Prostate gland (tissue), 2 donors: ENCODE measurements at regions not wholly inside any gene's neighbourhood (a gene's known extent, or its start where the extent isn't known, plus 50 kb on each side); places are given as distances from the start of the nearest gene placed in this dataset.

Experiments
- DNase-seq: peaks from one replicate; pipeline ENCODE4 v3.0.0-alpha.2; 2019; ENCODE audit warnings: low spot score
- H3K27ac ChIP-seq, 2 donors: fragments of 200-600 bp; sonication (generic); 2 replicates each; pipeline ENCODE4 v1.5.1; 2017 to 2019
- H3K27me3 ChIP-seq: fragments of 200-600 bp; sonication (generic); replicated peaks from 2 replicates; pipeline ENCODE4 v1.5.1; 2019; ENCODE audit not compliant: insufficient read depth
- H3K36me3 ChIP-seq, 2 donors: fragments of 200-600 bp; sonication (generic); 1 replicate in 1 of 2; 2 replicates in 1 of 2; pipeline versions ENCODE4 v1.5.1 to v1.8.1; 2017 to 2019
- H3K4me1 ChIP-seq: fragments of 200-600 bp; sonication (generic); replicated peaks from 2 replicates; pipeline ENCODE4 v1.5.1; 2019
- H3K4me3 ChIP-seq, 2 donors: fragments of 200-600 bp; sonication (generic); 2 replicates each; pipeline ENCODE4 v1.5.1; 2017 to 2019
- H3K9me3 ChIP-seq: fragments of 200-600 bp; sonication (generic); 2 replicates; pipeline ENCODE4 v1.5.1; 2017
- CTCF ChIP-seq, 4 experiments: fragments of 200-600 bp in 2 of 4; fragments of 450-650 bp in 2 of 4; sonication (generic) in 2 of 4; IDR thresholded peaks; 1 replicate in 3 of 4; 2 replicates in 1 of 4; pipeline ENCODE4 v1.5.1; 2016 to 2019; ENCODE audit warnings: antibody characterized with exemption in 4 of 4, mild to moderate bottlenecking in 2 of 4, moderate library complexity in 2 of 4
- POLR2A ChIP-seq: fragments of 450-650 bp; IDR thresholded peaks from one replicate; pipeline ENCODE4 v1.6.1; 2016; ENCODE audit warnings: antibody characterized with exemption, mild to moderate bottlenecking
- POLR2AphosphoS5 ChIP-seq: sonication (generic); formaldehyde crosslinking; IDR thresholded peaks from one replicate; pipeline ENCODE4 v1.6.1; 2017; ENCODE audit warnings: antibody characterized with exemption
- WGBS: methylation state at CpG from one replicate; pipeline ENCODE4 v1.1.5; 2018; 5-methylcytosine and 5-hydroxymethylcytosine counted together
- intact Hi-C: fragments of 100-400 bp; cut with DNase I; formaldehyde crosslinking; loops from one replicate; pipeline ENCODE4 v1.14.2; 2022

GRCh38 chr1:227420147-227420546, 101.9 kb upstream of the CDC42BPA start:
- WGBS, result 78% methylated on average over 5 of the region's 5 CpGs
- Histone ChIP-seq H3K36me3 (no peaks in the 10 kb centered on the region), H3K4me1 (no peaks in the 10 kb centered on the region), H3K27ac (no peak overlapping the region), H3K9me3 (no peaks in the 10 kb centered on the region), H3K4me3 (no peak overlapping the region), H3K27me3 (no peaks in the 10 kb centered on the region)
- intact Hi-C loops, result no loop called here
- DNase-seq, result no peak
- TF ChIP-seq CTCF (IDR thresholded peaks at IDR 0.05) (no peak), POLR2AphosphoS5 (no peak), POLR2A (no peak)

GRCh38 chr1:227417756-227418480, 99.6 kb upstream of the CDC42BPA start:
- Histone ChIP-seq H3K27ac (no peak overlapping the region), H3K27me3 (no peaks in the 10 kb centered on the region), H3K9me3 (no peaks in the 10 kb centered on the region), H3K4me1 (no peaks in the 10 kb centered on the region), H3K4me3 (no peak overlapping the region), H3K36me3 (no peaks in the 10 kb centered on the region)
- TF ChIP-seq CTCF (IDR thresholded peaks at IDR 0.05), result no peak
- no peak for TF ChIP-seq POLR2AphosphoS5
- no peak for TF ChIP-seq POLR2A
- no peak for DNase-seq
- intact Hi-C loops, result no loop called here
- WGBS, result 74% methylated on average over 2 of the region's 2 CpGs

- WGBS, result 85% methylated on average over 6 of the region's 6 CpGs
- DNase-seq, result no peak
- intact Hi-C loops, result no loop called here
- no peaks in the 10 kb centered on the region for H3K36me3 ChIP-seq
- H3K27me3 ChIP-seq, result no peaks in the 10 kb centered on the region
- TF ChIP-seq POLR2A (no peak), CTCF (IDR thresholded peaks at IDR 0.05) (no peak), POLR2AphosphoS5 (no peak)
- H3K4me3 ChIP-seq, result no peak overlapping the region
- H3K9me3 ChIP-seq, result no peaks in the 10 kb centered on the region
- no peaks in the 10 kb centered on the region for H3K4me1 ChIP-seq
- no peak overlapping the region for H3K27ac ChIP-seq
These were observed 98.0 kb upstream of the CDC42BPA start for GRCh38 chr1:227416156-227416830.

- H3K4me1 ChIP-seq, result no peaks in the 10 kb centered on the region
- no peak for DNase-seq
- 65% methylated on average over 8 of the region's 8 CpGs for WGBS
- intact Hi-C loops, result no loop called here
- no peak overlapping the region for H3K27ac ChIP-seq
- no peaks in the 10 kb centered on the region for H3K9me3 ChIP-seq
- TF ChIP-seq POLR2A, result no peak
- no peak for TF ChIP-seq POLR2AphosphoS5
- no peak for TF ChIP-seq CTCF (IDR thresholded peaks at IDR 0.05)
- H3K36me3 ChIP-seq, result no peaks in the 10 kb centered on the region
- no peaks in the 10 kb centered on the region for H3K27me3 ChIP-seq
- H3K4me3 ChIP-seq, result no peak overlapping the region
These were observed 97.0 kb upstream of the CDC42BPA start for GRCh38 chr1:227415115-227415790.
